Activated CD4-positive, CD25-positive, alpha-beta regulatory T cell treated with anti-CD3 and anti-CD28 coated beads, Interleukin-2, amount 50 U/mL, for 72 hours (primary cell): ENCODE measurements at regions not wholly inside any gene's neighbourhood (a gene's known extent, or its start where the extent isn't known, plus 50 kb on each side); places are given as distances from the start of the nearest gene placed in this dataset.

Experiments
- DNase-seq: peaks from one replicate; pipeline ENCODE4 v3.0.0; 2021

DNA sequence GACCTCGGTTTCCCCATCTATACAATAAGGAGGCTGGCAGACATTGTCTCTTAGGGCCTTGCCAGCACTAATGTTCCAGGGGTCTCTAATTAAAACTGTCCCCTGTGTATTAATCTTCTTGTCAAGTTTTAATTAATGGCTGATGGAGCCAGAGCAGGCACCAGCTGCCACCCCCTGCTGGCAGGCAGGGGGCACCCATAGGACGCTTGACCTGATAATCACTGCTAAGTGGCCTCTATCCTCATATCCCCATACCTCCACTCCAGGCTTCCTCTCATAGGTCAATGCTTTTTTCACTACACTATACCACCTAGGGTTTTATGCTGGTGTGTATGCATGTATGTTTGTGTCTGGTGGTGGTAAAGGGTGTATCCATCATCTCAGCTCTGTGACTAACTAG is 89.4 kb downstream of the EFNB1 start:
- no peak for DNase-seq

DNA sequence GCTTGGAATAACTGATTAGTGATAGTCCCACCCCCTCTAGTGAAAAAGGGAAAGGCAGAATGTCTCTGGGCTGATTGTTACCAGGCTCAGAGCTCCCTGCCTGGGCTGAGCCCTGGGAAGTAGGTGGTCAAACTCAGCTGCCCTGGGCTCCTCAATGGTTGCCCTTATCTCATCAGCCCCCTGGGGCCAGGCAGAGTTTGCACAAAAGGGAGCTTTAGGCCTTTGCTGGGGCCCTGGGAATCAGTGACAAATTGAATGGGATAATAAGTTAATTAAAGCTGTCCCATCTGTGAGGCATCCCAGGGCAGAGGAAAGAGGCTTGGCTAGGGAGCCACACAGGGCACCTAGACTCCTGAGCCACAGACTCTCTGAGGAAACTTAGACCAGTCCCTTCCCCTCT is 89.0 kb downstream of the EFNB1 start:
- DNase-seq: no peak

DNA sequence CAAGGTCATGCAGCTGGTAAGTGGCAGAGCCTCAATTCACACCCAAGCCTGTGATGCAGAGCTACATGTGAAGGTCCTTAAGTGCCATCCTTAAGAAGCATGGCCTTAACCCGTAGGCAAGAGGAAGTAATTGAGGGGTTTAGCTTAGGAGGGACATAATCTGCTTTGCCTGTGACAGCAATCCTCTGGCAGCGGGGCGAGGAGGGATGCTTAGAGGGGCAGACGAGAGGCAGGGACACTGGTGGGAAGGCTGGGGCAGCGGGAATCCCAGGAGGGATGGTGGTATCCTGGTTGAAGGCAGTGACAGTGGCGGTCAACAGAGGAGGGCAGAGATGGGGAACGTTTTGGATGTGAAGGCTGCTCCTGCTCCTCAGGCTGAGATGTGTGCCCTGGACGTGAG is 88.1 kb downstream of the EFNB1 start:
- DNase-seq: no peak

DNA sequence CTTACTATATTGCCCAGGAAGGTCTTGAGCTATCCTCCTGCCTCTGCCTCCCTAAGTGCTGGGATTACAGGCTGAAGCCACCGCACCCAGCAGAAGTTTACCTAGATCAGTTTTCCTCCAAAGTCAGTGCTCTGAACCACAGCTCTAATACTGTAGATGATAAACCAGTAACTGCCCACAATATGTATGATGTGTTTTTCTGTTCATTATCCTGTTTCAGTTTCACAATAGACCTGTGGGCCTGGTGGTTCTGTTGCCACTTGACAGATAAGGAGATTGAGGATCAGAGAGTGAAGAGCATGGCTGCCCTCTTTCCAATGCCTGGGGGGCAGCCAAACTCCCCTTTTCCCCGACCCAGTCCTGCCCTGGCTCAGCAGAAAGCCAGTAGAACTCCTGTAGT is 87.0 kb downstream of the EFNB1 start:
- DNase-seq: no peak

DNA sequence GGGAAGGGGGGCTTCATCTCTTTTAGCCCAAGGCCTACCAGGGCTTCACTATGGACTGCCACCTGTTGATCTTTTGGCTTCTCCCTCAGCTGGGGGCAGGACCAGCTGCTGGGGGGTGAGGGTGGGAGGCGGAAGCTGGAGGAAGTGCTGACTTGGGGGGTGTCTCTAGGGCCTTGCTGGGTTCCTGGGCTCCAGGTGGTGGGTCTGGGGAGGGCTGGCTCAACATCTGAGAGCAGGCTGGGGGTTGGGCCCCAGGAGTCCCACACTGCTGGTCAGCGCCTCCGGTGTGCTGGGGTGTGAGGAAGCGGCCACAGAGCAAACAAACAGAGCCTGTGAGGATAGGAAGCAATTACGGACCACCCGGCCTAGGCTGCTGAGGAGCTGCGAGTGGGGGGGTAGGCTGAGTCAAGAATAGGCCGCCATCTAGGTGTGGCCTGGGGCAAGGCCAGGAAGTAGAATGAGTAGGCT is 85.7 kb downstream of the EFNB1 start:
- DNase-seq: no peak

DNA sequence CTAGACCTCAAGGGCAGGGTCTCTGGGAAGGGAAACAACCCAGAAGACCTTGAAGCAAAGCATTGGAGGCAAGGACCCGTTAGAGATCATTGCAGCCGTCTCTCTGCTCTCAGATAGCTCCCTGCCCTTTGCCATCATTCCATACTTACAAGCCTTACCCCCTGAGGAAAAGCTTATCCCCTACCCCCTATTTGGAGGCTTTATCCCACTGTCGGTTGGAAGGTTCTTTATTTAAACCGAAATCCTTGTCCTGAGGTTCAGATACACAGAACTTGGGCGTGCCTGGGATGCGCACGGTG is 84.4 kb downstream of the EFNB1 start:
- no peak for DNase-seq

DNA sequence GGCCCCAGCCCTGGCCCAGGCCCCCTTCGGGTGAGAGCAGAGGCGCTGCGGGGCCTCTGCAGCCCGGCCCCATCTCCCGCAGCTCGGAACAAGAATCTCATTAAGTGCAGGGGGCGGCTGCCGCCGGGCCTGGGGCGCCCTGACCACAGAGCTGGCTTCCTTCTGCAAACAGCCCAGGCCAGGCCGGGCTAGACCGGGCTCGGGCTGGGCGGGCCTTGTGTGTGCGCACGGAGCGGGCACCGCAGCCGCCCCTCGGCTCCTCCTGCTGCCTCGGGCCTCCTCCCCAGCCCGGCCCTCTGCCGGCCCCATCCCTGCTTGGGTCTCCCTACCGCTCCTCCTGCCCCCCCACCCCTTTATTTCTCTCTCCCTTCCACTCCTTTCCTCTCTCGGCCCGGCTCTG is 83.3 kb downstream of the EFNB1 start:
- no peak for DNase-seq

DNA sequence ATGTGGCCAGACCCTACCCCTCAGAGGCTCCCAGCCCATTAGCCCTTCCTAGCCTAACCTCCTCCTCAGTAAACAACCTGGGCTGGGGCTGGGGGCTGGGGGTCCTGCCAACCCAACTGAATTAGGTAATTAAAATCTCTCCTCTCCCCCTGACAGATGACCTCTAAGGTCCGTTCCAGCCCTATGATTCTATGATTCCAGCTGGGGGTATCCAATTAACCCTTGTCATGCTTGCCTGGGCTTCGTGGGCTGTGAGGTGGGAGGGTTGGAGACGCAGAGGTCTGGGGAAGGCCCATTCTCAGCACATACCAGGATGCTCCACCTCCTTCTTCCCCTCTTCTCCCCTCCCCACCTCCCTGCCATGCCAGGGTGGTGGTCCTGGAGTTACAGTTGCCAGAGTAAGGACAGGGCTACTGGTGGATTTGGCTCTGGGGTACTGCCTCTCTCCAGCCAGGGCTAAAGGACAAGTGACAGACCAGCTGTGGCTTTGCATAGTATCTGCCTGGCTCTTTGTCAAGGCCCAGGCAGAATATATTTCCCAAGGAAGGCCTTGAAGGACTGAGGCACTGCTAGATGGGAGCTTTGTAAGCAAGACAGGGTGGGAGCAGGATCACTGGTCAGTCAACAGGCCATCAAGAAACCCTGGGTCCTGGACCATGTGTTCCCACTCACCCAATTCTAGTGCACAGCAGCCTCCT is 82.1 kb downstream of the EFNB1 start:
- no peak for DNase-seq

DNA sequence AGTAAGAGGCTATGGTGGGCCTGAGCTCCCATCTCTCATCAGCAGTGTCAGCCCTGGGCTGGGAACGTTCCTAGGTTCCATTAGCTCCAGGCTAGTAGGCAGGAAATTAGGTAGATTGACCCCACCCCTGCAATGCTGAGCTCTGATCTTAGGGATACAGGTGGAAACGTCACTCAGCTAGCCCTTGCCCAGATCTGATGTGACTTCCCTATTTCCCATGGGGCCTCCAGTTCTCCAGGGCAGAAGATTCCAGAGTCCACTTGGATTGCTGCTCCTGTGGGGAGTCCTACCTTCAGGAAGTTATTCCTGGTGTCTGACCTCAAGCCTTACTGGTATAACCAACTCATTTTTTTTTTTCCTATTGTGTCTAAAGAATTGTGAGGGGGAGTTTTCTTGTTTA is 81.1 kb downstream of the EFNB1 start:
- no peak for DNase-seq

DNA sequence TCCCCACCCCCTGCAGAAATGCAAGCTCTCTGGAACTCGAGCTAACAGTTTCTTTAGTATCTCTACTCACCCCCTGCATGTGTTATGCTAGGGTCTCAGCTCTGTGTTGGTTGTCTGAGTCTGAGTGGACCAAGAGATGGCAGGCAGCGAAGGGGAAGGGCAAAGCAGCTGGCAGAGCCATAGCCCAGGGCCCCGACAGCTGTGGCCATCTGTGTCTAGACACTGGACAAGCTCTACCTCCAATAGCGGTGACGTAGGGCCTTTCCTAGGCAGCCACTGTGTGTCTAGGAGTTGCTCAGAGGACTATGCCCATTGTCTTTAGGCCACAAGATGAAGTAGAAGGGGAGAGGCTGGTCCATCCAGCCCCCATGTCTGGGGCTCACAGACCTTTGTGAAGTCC is 79.2 kb downstream of the EFNB1 start:
- no peak for DNase-seq

DNA sequence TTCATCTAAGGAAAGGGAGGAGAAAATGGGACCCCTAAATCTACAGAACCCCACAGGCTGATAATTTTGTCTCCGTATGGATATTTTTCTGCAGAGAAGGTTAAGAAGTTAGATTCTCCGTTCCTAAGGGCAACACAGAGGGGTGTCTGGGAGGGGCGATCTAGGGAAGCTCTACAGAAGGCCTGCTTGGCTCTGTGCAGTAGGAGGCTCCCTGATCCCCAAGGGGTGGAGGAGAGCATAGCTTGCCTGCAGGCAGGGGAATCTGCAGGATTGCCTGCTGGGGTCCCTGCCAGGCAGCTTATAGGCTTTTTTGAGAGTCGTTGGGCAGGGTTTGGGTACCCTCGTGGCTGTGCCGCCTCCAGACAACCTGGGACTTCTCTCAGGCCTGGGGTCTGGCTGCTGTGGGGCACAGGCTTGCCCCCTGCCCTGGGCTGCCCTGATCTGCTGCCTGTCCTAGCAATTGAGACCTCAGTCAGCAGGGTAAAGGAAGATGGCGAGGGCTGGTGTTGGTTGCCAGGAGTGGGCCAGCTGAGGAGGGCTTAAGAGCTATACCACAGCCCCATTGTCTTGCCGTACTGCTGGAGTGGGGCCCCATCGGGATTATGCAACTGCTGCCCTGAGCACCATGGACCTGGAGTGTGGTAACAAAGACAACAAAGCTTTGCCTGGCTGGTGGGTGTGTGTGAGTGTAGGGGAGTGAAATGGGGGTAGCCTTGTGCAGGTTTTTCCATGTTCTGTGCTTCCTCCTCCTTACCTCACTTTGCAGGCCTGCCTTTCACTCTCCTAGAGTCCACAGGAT is 74.1 kb downstream of the EFNB1 start:
- DNase-seq: no peak

DNA sequence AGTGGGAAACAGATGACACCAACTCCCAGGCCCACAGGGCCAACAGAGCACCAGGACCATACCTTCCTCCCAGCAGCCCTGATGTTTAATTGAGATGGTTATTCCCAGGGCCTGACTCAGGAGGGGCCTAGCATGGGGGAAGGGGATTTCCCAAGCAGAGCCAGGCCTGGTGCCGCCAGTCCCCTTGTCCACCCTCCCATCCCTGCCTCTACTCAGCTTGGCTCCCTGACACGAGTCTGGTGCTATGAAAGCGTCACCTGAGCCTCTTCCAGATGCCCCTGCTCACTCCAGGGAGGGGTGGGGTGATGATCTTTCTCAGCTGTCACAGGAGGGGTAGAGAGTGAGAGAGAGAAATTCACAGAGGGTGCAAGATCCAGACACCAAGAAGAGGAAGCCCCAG is 72.7 kb downstream of the EFNB1 start:
- no peak for DNase-seq

DNA sequence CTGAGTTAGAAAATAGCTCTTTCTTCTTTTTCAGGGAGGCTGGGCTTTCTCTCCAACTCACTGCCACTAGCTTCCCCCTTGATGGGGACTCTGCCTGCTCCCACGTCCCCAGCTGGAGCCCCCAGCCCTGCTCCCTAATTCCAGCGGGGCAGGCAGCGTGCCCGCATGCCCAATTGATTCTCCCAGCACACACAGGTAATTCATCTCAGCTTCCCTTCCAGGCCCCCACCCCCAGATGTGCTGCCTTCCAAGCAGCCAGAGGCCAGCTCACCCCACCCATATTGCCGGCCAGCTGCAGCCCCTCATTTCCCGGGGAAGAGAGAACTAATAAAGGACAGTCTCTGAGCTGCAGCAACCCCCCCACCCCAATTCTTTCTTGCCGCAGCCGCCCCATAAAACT is 69.8 kb downstream of the EFNB1 start:
- DNase-seq: no peak

DNA sequence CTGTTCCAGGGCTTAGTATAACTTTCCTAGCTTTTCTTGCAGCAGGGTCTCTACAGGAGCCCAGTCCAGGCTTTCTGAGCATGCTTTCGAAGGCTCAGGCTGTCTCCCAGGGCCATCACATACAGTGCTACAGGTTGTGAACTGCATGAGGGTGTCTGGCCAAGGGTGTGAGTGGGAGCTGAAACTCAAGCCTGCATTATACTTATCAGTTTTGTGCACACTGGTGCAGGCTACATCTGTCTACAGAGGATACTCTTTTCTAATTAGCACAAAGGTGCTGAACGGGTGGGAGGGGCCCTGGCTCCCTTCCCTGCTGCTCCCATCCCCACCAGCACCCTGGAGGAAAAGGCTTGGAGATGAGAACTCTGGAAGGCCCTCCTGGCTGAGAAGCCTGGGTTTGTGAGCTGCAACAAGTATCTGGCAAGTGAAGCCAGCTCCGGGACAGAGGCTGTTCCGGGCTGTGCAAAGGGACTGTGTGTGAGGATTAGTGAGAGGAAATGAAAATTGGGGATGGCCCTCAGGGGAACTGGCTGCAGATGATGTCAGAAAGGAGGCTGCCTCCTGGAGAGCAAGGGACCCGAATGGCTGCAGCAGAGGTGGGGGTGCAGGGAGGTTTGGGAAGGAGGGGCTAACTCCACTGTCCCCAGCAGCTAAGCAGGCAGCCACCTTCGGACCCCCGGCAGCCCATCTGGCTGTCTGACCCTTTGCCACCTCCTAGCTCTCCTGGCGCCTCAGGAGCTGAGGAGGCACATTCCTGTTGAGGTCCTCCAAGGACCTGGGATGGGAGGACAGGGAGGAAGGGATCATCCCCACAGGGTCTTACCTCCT is 68.5 kb downstream of the EFNB1 start:
- no peak for DNase-seq

DNA sequence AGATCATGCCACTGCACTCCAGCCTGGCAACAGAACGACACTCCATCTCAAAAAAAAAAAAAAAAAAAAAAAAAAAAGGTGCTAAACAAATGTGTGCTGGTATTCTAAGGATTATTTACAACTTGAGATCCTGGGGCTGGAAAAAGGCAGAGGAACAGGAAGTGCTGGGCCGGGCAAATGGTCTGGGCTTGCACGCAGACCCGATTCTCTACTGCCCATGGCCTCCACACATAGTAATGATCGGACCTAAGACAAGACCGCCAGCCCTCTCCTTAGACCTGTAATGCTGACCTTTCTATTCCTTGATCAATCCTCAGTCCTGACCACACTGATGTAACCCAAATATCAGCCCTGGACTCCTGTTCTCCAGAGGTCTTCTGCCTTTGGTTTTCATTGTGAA is 67.8 kb downstream of the EFNB1 start:
- no peak for DNase-seq

DNA sequence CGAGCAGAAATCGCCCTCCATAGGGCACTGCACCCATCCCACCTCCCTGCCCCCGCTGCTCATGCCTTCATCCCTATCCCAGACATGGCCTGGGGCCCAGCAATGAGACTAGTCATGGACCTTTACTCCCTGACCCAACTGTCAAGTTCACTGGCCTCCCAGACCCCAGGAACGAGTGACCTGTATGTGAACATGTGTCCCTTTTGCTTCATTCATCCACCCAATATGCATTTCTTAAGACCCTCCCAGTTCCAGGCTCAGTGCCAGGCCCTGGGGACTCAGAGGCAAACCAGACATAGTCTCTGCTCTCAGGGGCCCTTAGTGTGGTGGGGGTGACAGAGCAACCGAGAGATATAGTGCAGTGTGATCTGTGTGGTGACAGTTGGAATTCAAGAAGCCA is 67.0 kb downstream of the EFNB1 start:
- no peak for DNase-seq

DNA sequence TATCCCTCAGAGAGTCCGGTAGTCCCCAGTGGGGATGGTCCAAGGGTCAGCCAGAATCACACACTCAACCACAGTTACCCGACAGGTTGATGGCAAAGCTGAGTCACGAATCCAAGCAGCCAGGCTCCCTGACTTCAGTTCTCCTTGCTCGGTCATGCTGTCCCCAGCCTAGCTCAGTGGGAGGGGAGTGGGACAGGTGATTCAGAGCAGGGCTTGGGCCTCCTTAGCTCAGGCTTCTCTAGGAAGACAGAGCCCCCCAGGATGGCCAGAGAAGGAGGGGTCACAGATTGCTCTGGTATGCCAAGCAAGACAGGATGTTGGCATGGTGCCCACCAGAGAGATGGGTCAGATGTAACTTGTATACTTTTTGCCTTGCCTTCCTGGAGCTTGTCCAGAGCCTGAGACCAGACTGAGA is 66.5 kb downstream of the EFNB1 start:
- no peak for DNase-seq

DNA sequence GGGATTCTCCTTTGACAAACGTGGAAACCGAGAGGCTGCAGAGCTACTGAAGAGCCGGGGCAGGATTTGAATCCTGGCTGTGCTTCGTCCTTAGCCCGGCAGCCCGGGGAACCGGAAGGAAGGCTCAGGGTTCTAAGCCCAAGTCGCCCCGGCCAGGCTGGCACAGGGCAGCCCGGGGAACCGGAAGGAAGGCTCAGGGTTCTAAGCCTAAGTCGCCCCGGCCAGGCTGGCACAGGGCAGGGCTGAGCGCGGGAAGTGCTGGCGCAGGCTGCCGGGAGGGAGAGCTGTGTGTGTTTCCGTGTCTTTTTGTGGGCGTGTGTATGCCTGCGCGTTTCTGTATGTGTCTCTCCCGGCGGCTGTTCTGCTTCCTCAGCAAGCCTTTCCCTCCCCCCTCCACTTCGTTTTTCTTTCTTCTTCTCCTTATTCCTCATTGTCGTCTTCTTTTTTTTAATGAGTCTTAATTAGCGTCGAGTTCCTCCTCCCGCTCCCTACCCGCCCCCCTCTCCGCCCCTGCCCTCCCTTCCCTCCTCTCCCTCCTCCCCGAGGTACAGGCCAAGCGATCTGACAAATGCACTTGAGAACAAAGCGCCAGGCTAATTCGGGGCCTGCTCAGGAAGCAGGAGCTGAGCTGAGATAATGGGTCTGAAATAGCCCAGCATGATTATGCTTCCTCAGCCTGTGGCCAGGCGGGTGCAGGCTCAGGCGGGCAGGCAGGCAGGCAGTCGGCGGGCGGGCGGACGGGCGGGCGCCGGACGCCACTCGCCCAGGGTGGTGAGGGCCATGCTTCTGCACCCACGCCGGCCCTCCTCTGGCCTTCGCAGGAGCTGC is 65.9 kb downstream of the EFNB1 start:
- DNase-seq: no peak

DNA sequence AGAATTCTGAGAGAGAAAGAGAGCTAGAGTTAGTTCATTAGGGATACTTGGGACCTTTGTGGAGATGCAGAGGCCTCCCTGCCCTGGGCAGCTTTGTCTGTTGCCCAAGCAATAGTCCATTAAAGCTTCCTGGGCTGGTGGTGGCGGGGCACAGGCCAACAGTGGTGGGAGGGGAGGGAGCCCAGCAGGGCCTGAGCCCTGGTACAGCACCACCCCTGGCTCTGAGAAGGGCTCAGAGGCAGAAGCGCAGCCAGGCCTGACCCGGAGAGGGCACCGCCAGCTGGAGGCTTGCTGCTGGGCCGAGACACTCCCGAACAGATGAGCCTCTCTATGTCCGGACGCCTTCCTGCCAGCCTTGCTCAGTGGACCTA is 65.3 kb downstream of the EFNB1 start:
- DNase-seq: no peak

DNA sequence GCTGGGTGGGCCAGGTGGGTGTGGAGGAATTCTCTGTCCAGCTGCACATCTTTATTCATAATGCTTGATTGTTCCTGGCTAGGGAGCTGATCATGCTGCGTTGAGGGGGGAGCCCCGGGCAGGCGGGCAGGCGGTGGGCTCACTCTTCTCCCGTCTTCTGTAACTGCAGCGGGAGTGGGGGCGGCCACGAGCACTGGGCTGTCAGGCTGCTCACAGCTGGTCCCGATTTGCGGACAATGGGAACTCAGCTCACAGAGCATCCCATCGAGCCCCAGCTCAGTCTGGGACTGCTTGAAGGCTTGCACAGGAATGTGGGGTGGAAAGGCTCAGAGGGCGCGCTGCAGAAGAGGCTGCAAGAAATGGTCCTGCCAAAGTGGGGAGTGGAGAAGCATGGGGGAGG is 63.8 kb downstream of the EFNB1 start:
- DNase-seq: no peak

DNA sequence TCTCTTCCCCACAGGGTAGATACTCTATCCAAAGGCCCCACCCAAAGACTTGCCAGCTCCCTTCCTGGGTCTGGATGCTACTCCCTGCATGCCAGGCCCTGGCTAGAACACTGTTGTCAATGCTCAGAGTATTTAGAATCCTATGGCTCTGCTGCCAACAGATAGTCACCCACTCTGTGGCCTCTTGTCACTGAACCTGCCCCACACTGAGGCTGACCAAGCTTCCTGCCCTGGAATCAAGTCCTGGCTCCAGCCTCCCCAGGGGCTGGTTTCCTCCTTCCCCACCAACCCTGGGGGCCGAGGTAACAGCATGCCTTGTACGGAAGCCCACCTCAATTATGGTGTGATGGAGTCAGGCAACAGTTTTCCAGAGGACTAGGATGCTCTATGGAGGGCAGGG is 63.3 kb downstream of the EFNB1 start:
- no peak for DNase-seq
